Right ventricle myocardium superior (tissue), 1 donor: ENCODE measurements at regions not wholly inside any gene's neighbourhood (a gene's known extent, or its start where the extent isn't known, plus 50 kb on each side); places are given as distances from the start of the nearest gene placed in this dataset.
"Not testable (repeated sequence)": the region's sequence is repeated elsewhere in the genome, so short reads cannot be mapped to it uniquely, and the experiment has no call there.

ENCODE experiments used
- ATAC-seq: fragments of 200-7000 bp; cut with Tn5 transposase; one replicate; pipeline ENCODE4 v1.9.1; 2020; ENCODE audit warnings: mild to moderate bottlenecking; ENCODE audit not compliant: poor library complexity
- DNase-seq: peaks from one replicate; pipeline ENCODE4 v3.0.0-alpha.2; 2020
- intact Hi-C: fragments of 100-400 bp; cut with DNase I; formaldehyde crosslinking; loops from one replicate; pipeline ENCODE4 v1.11.2; 2022
- donor health status: DM: no; HTN: yes; CAD: no; lungs with severe emphysema.

- ATAC-seq, DNase-seq, intact Hi-C loops: not testable (repeated sequence)
Measured at GRCh38 chr21:6087579-6088178, 4433.7 kb upstream of the TPTE start.

- DNase-seq, intact Hi-C loops, ATAC-seq: not testable (repeated sequence)
Measured at GRCh38 chr21:6090286-6090908, 4431.0 kb upstream of the TPTE start.

GRCh38 chr21:6091335-6092027, 4429.9 kb upstream of the TPTE start:
- DNase-seq, intact Hi-C loops, ATAC-seq: not testable (repeated sequence)

GRCh38 chr21:6092401-6092800, 4429.0 kb upstream of the TPTE start:
- intact Hi-C loops, ATAC-seq, DNase-seq: not testable (repeated sequence)

GRCh38 chr21:6093419-6093818, 4428.0 kb upstream of the TPTE start:
- intact Hi-C loops, ATAC-seq: not testable (repeated sequence)
- DNase-seq = peak; percentile 40

GRCh38 chr21:6093870-6094269, 4427.5 kb upstream of the TPTE start:
- ATAC-seq, intact Hi-C loops: not testable (repeated sequence)
- DNase-seq = peak; percentile 26

GRCh38 chr21:6095304-6095703, 4426.1 kb upstream of the TPTE start:
- intact Hi-C loops, DNase-seq, ATAC-seq: not testable (repeated sequence)

- DNase-seq, intact Hi-C loops: not testable (repeated sequence)
- peak; percentile 77 for ATAC-seq
Measured at GRCh38 chr21:6096560-6097424, 4424.6 kb upstream of the TPTE start.

GRCh38 chr21:6097736-6098135, 4423.6 kb upstream of the TPTE start:
- DNase-seq, intact Hi-C loops, ATAC-seq: not testable (repeated sequence)

- intact Hi-C loops, DNase-seq: not testable (repeated sequence)
- peak; percentile 54 for ATAC-seq
Measured at GRCh38 chr21:6098191-6098935, 4423.0 kb upstream of the TPTE start.

- intact Hi-C loops, DNase-seq, ATAC-seq: not testable (repeated sequence)
Measured at GRCh38 chr21:6101588-6101987, 4419.8 kb upstream of the TPTE start.

- DNase-seq, ATAC-seq, intact Hi-C loops: not testable (repeated sequence)
Measured at GRCh38 chr21:6104546-6104945, 4416.8 kb upstream of the TPTE start.

- DNase-seq, intact Hi-C loops, ATAC-seq: not testable (repeated sequence)
Measured at GRCh38 chr21:6106686-6107567, 4414.5 kb upstream of the TPTE start.

- DNase-seq, ATAC-seq, intact Hi-C loops: not testable (repeated sequence)
Measured at GRCh38 chr21:6108894-6109293, 4412.5 kb upstream of the TPTE start.

- peak; percentile 37 for DNase-seq
- peak; percentile 33 for ATAC-seq
- intact Hi-C loops = not testable (repeated sequence)
Measured at GRCh38 chr21:6109774-6110173, 4411.6 kb upstream of the TPTE start.

- peak; percentile 93 for ATAC-seq
- intact Hi-C loops, DNase-seq: not testable (repeated sequence)
Measured at GRCh38 chr21:6110716-6111343, 4410.6 kb upstream of the TPTE start.

- intact Hi-C loops = not testable (repeated sequence)
- peak; percentile 30 for DNase-seq
- peak; percentile 18 for ATAC-seq
Measured at GRCh38 chr21:6111354-6111753, 4410.0 kb upstream of the TPTE start.
